ENCODE measurements at regions not wholly inside any gene's neighbourhood (a gene's known extent, or its start where the extent isn't known, plus 50 kb on each side); places are given as distances from the start of the nearest gene placed in this dataset.
"Not testable (repeated sequence)": the region's sequence is repeated elsewhere in the genome, so short reads cannot be mapped to it uniquely, and the experiment has no call there.

DNA sequence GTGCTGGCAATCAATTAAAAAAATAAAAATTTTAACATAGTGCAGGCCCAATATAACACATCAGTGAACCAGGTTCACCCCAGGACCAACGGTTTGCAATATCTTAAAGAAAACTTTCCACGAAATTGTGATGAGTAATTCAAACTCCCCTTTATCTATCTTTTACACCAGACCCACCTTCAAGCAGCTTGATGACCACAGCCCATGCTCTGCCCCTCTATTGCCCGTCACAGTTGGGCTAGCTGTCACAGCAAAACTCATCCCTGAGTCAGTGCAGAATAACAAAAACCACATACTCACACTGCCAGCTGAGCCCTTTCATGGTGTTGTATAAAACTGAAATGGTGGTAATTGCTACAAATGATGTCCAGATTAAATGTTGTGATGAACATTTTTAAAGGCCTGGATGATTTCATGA is 112.5 kb upstream of the CREB1 start:
- no peak for DNase-seq

DNA sequence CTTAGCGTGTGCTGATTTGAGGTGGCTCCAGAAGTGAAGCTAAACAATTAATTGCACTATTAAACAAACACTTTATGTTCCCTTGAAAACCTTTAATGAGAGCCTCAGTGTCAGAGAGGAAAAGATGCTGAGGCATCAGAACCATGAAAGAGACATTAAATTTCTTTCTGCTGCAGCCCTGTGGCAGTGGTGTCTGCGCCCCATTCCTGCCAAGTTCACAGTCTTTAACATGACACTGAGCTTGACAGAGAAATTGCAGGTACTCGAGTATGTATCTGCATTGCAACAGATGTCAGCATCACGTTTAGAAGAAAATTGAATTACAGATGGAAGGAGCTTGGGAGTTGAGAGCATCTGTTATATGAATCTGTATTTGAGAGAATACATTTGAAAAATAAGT is 111.3 kb upstream of the CREB1 start:
- DNase-seq, result no peak

DNA sequence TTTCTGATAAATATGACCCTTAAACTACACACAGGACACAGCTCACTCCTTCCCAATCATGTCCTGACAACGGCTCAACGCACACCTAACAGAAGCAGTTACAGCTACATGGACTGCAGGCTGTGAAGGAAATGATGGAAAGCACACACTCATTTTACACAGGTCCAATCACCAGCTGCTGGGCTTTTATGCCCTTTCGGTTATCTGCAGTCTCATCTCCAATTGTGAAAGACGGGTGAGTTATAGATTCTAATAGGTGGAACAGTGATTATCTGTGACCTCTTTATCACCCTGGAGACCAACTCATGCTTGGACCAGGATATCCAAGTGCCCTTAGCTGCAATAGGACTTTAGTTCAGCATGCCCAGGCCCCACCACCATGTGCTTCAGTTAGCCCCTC is 110.4 kb upstream of the CREB1 start:
- no peak for DNase-seq

DNA sequence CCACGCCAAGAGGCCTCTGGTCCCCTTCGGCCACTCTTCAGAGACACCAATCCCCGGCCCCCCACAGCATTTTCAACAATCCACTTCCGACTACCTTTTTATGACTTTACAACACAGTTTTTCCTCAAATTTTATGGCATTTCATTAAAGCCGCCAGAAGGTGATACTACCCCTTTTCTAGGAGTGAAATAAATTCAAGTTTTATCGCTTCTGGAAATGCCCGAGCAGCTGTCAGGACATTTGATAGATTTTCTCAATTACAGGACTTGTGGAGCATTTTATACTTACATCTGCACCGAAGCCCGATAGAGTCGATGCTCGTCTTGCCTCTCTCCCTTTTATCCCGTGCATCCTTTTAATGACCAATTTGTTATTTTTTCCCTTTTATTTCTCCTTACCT is 108.1 kb upstream of the CREB1 start:
- DNase-seq, result no peak

DNA sequence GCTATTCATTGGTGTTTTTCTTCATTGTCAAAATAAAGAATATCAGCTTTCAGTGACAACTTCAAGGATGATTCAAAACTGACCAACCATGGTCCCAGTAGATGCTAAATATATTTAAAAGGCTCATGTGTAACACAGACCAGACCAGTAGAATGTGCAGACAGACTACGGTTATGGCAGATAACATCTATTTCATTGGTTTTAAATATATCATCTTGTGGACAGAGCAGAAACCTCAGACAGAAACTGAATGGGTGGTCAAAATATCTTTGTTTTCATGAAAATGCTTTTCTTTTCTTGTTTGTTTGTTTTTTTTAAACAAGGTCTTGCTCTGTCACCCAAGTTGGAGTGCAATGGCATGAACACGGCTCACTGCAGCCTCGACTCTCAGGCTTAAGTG is 107.4 kb upstream of the CREB1 start:
- DNase-seq, result no peak

DNA sequence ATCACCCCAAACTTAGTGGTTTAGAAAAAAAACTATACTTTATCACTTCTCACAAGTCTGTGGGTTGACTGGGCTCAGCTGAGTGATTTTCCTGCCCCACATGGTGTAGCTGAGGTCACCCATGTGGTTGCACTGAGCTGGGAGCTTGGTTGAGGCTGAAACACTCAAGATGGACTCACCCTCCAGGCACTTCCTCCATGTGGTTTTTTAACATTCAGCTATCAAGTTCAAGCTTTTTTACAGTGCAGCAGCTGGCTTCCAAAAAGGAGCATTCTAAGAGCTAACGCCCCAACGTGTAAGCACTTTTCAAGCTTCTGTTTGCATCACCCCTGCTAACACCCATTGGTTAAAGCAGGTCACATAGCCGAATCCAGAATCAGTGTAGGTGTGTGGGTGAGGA is 105.9 kb upstream of the CREB1 start:
- DNase-seq, result no peak

DNA sequence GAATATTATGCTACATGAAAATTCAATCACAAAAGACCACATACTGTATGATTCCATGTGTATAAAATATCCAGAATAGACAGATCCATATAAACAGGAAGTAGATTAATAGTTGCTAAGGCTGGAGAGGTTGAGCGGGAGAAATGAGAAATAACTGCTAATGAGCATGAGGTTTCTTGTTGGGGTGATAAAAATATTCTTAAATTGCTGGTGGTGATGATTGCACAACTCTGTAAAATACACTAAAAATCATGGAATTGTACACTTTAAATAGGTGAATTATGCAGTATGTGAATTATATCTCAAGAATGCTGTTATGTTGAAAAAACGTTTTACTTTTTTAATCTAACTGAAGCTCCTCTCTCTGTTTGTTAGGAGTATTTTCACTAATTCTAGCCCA is 101.8 kb upstream of the CREB1 start:
- DNase-seq, result no peak

DNA sequence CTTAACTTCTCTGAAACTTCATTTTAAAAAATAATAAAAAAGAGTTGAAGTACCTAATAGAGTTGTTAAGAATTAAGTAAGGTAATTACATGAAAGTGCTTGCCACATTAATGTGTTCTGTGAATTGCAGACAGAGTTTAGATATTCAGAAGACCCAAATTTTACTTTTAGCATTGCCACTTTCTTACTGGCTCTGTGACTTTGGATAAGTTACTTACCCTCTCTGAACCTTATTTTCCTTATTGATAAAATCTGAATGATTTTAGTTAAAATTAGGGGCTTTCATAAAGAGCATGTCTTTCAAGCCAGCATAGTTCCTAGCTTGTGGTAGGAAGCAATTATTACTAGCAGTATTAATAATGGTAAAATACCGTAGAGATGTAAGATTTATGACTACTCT is 101.2 kb upstream of the CREB1 start:
- DNase-seq, result no peak

DNA sequence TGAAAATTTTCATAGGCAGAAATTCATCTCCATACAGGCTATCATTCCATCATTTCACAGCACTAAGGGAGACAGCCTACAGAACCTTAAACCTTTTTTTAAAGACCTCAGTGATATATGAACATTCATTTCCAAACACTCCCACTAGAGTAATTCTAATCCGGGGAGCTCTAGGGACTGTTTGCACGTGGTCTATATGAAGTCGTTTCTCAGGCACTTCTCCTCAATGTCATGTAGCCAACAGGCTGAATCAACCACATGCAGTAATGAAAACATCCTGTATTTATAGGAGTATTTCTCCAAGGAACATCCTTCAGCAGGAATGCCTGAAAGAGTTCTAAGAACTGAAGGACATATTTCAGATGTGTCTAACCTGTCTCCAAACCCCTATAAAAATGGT is 97.3 kb upstream of the CREB1 start:
- DNase-seq, result no peak

DNA sequence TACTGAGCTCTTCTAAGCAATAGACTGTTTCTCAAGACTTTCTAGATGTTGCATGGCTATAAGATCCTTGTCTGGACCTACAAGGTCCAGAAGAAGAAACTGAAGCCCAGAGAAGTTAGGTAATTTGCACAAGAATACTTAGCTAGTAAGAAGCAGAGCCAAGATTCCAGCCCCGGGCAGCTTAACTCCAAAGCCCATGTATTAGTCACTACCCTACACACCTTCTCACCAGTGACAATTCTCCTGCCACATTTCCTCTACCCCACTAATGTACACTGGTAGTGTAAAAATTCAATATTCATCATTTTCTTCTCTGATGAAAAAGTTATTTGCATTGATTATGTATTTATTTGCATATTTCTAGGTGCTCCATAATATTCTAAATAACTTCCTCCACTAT is 95.5 kb upstream of the CREB1 start:
- no peak for DNase-seq

DNA sequence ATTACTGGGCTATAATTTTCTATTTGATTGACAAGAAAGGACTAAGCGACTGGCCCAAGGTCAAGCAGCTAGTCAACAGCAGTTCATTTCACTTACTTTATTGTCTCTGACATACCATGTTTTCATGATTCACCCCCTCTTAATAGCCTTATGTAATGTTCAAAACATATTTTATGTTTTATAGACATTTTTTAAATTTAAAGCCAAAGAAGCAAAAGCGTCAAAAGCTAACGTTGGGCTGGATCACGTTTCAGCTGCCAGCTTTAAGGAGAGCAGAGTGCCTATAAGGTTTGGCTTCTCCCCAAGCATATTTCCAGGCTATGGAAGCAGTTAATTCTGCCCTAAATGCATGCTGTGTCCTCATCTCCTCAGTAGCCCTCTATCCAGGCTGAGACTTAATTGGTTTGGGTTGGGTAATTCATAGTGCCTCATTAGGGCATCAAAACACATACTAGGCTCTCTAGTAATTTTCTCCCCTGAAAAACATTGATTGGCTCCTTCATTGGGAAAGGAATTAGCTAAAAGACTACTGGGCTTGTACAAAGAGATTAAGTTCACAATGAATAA is 94.8 kb upstream of the CREB1 start:
- peak; percentile 2 to 32 for DNase-seq

DNA sequence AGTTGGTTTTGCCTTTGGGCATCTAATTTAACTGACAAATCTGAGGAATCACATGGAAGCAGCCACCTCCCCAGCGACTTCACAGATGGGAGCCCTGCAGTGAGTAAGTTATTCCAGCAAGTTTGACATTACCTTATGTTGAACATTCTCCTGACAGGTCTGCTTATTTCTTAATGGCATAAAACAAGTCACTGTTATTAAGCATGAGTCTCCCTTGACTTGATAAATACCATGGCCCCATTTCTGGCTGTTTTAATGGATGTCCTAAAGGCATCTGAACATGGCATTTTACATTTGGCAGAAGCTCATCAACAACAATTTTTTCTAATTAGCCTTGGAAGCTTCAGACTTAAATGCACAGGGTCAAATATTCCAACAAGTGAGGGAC is 92.6 kb upstream of the CREB1 start:
- peak; percentile 10 to 52 for DNase-seq

DNA sequence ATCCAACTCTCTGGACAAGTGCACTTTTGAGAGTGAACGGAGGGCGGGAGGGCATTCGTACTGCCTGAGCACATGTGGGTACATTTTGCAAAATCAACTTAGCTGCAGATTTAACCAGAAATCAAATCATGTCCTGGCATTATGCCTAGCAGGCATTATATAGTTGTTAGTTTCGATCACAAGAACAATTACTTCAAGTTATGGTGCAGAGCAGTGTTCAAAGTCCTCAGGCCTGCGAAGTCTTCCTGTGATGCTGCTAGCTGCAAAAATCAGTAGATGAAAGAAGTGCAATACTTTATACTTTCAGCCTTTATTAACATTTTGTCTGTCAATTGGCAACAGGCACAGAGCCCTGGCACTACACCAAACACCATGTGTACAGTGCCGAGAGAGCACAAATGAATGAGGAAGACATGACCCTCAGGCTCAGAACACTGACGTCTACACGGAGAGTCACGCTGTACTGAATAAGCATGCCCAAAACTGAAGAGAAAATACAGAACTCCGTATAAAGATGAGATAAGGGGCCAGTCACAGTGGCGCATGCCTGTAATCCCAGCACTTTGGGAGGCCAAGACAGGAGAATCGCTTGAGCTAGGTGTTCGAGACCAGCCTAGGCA is 92.1 kb upstream of the CREB1 start:
- peak; percentile 13 to 65 for DNase-seq

DNA sequence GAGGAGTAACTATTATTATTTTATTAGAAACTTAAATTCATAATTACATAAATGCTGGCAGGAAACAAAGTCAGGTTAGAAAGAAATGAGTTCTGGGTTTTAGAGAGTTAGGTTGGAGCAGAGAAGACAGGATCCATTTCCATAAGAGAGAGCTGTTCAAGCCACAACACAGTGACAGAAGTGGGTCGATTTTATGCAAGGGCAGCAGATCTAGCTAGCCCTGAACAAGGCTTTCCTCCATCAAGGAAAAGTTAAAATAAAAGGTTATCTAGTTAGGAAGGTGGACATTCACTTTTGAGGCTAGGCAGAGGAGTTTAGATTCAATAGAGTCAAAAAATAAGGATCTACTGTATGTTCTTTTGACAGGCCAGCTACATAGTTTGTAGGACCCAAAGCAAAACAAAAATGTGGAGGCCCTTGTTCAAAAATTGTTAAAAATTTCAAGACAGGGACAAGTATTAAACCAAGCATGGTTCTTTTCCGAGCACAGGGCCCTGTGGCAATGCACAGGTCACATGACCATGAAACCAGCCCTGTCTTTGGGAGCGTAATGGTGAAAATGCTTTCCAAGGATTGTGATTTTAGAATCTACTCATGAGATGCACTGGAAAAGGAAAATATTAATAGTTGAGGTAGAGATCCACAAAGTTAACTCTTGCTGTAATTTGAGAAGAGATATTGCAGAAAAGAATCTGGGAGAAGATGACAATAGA is 91.2 kb upstream of the CREB1 start:
- no peak for DNase-seq

DNA sequence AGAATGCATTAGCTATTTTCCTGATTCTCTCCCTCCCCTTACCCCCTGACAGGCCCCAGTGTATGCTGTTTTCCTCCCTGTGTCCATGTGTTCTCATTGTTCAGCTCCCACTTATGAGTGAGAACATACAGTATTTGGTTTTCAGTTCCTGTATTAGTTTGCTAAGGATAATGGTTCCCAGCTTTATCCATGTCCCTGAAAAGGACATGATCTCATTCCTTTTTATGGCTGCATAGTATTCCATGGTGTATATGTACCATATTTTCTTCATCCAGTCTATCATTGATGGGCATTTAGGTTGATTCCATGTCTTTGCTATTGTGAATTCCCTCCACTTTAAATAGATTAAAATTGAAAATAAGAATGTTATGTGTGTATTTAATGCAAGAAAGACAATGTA is 89.9 kb upstream of the CREB1 start:
- not testable (repeated sequence) for DNase-seq

DNA sequence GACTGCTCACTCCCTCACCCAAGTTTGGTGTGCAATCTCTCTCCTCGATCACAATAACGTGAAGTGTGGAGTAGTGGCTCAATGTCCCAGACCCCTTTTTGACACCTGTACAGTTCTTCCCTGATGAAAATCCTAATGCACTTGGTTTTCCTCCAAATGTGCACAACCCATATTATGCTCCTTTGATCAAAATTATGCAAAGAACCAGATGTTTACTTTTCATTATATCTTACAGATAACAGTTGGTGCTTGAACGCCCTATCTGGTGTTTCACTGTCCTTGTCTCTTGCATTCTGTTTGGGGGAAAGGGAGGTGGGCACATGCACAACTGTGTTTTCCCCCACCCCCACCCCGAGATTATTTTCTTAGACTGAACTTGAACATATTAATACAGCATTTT is 85.0 kb upstream of the CREB1 start:
- no peak for DNase-seq

DNA sequence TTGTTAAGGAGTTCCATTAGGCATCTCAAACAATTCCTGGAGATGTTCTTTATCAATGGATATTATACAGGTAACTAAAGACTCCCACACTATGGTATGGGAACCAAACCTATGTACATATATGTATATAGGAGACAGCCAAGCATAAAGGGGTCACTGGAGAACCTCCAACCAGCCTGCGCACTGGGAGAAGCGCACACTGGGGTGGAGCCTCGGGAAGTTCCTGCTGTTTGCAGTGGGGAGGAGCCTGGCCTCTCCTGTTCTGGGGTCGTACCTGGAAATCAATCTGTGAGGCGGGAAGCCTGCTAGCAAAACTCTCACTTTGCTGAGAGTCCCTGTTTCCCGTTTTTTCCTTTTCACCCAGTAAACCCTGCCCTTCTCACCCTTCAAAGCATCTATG is 83.1 kb upstream of the CREB1 start:
- no peak for DNase-seq

DNA sequence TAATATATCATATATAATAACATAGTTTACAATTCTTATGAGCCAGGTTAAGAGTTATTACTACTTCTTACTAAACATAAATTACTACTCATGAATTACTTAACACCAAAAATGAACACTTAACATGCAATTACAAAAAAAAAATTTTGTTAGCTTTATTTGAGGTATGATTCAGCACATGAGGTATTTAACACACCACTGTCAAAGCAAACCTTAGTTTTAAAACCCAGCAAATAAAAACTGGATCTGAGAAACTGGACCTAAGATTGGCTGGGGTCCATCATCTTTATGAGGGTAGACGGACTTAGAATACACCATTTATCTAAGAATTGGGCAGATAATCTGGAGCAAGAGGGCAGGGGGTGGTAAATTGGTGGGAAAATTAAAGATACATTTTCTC is 81.8 kb upstream of the CREB1 start:
- DNase-seq, result no peak

DNA sequence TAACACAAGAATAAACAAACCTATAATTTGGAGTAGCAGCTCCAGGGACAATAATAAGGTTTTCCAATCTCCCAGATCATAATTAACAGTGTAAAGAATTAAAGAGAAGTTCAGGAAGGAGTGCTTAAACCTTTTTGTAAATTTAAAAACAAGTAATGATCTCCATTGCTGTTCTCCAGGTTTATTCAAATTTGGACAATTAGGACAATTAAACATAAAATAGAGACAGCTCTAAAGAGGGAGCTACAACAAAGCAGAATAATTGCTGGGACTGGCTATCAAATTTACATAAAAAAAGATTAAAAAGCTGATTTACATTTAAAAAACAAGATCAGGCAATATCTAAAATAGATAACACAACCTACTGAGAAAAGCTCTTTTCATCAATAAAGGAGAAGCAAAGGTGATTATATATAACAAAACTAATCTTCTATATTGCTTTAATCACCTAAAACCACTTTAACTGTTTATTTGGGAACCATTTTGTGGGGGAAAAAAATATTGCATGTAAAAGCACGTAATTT is 80.1 kb upstream of the CREB1 start:
- no peak for DNase-seq

DNA sequence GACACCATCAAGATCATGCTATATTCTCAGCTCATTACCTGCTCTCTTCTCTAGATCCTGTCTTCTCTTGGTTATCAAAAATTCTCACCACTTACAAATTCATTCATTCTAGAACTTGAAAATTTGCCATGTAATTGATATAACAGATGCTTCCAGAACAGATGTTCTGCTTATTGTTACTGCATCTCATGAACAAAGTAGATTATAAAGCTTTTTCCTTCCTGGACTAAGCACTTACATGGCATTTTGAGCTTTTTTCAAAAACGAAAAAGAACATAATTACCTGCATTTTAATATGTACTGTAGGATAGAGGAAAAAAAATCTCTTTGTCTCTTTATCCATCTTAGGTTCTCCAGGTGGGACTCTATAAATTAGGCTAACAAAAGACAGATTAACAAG is 79.6 kb upstream of the CREB1 start:
- no peak for DNase-seq

DNA sequence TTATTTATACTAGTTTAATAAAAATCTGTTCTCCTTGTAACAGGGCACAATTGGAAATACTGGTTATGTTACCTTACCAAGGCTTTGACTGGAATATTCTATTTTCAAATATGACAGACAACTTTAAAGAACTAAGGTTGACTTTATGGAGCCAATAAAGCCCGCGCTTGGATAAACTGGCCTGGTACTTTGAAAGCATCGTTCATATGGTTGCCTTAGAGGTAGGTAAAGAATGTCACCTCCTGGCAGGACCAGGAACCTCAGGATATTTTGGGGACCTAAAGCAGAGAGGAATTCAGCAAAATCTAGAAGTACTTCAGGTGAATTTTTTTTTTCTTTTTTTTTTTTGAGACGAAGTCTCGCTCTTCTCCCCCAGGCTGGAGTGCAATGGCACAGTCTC is 71.2 kb upstream of the CREB1 start:
- DNase-seq, result no peak

DNA sequence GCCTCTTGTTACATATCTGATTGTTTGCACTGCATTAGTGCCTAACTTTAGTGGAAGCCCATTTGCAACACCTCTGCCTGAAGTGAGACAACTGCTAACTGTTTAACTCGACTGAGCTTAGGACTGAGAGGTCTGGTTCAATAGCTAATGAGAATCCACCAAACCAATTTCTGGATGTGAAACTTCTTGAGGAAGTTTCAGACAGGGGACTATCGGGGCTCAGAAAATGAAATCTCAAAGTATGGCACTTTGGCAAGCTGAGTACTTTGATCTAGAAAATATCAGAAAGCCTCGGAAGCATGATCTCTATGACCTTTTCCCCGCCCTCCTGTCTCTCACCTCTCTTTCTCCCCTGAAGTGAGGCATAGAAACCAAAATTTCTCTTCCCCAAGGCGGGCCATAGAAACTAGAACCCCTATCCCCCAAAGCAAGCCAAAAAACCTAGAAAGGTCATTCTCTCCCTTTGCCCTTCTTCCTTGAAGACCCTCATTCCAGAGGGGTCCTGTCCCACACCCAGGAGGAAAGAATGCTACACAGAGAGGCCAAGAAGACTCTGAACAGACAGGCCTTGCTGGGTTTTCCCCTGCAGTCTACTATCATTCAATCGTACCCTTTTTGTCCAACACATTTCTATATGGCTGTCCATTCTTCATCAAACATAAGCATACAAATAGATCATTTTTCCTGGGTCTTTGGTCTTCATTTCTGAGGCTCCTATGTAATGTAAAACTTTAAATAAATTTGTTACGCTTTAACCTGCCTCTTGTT is 69.6 kb upstream of the CREB1 start:
- DNase-seq, result no peak

DNA sequence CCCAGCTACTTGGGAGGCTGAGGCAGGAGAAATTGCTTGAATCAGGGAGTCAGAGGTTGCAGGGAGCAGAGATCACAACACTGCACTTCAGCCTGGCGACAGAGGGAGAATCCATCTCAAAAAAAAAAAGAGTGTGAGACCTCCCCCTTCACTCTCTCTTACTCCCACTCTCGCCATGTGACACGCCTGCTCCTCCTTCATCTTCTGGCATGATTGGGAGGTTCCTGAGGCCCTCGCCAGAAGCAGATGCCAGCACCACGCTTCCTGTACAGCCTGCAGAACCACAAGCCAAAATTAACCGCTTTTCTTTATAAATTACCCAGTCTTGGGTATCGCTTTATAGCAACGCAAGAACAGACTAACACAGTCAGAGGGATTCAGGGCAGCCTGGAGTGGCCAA is 66.3 kb upstream of the CREB1 start:
- no peak for DNase-seq

DNA sequence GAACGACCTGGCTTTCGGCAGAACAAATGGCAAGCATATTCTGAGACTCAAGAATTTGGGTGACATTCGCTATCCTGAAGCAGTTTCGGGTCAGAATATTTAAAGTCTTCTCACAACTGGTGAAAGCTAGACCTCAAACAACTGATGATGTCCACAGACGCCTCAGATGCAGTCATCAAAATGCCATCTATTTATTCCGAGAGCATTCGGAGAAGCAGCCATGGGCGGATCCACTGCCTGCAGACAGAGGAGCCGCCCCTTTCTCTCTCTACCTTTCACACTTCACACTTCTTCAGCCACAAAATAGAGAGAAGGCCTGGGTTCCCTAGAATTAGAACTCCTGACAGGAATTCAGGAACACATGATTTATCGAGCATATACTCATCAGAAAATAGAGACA is 65.8 kb upstream of the CREB1 start:
- no peak for DNase-seq
